ENCODE measurements at regions not wholly inside any gene's neighbourhood (a gene's known extent, or its start where the extent isn't known, plus 50 kb on each side); places are given as distances from the start of the nearest gene placed in this dataset.
A peak's percentile ranks its signal among the peaks of the same experiment; 100 is the strongest.

DNA sequence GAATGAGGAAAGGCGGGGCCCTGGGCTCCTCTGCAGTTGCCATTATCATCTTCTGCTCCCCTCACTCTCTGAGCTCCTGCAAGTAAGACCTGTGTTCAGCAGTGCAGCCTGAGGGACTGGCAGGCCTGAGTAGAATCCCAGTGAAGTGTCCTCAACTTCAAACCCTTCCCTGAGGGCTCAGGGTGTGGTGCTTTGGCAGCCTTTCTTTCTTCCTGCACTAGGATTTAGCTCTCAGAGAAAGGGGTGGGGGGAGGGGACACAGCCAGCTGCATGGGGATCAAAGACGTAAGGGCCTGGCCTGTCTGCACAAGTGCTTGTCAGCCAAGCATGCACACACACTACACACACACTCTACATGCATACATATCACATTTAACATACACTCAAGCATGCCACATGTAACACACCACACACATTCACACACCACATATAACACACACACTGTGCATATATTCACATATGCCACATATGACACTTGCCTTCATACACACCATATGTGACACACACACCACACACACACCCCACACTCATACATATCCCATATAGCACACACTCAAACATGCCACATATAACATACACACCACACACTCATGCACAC lies 223.4 kb upstream of the RPL34 start:
- no peaks in the 10 kb centered on the region for H3K9me3 ChIP-seq
- Mint-ChIP-seq H3K9me3 (ENCODE audit: unreplicated experiment) (no peaks in the 10 kb centered on the region), H3K4me1 (ENCODE audit: low read depth, unreplicated experiment) (no peaks in the 10 kb centered on the region), H3K27ac (ENCODE audit: unreplicated experiment) (no peak overlapping the region), H3K4me3 (ENCODE audit: unreplicated experiment) (no peak overlapping the region), H3K36me3 (ENCODE audit: insufficient read depth, unreplicated experiment) (no peaks in the 10 kb centered on the region), H3K27me3 (ENCODE audit: insufficient read depth, unreplicated experiment) (no peaks in the 10 kb centered on the region)
- H3K4me3 ChIP-seq (ENCODE audit: low read depth, low read length) = no peak overlapping the region
- intact Hi-C loops (cut with micrococcal nuclease; ENCODE audit: unreplicated experiment) = no loop called here
- ChIA-PET CTCF (no interaction called here), POLR2A (no interaction called here)
- H3K4me1 ChIP-seq = no peaks in the 10 kb centered on the region
- no peaks in the 10 kb centered on the region for H3K27me3 ChIP-seq (replicated peaks; ENCODE audit: control insufficient read depth, insufficient read depth, low read length)
- H3K36me3 ChIP-seq (ENCODE audit: control insufficient read depth, insufficient read depth, low read length) = no peaks in the 10 kb centered on the region
- DNase-seq = no peak
- TF ChIP-seq CTCF (IDR thresholded peaks at IDR 0.05; ENCODE audit: insufficient read depth in 1 of 2, low read depth in 1 of 2, low read length in 1 of 2, severe bottlenecking in 1 of 2, unreplicated experiment in 1 of 2) = no peak
- BruUV-seq (replicated peaks) = no TSS peak

- no peak overlapping the region for H3K4me3 Mint-ChIP-seq (ENCODE audit: unreplicated experiment)
- no peaks in the 10 kb centered on the region for H3K9me3 Mint-ChIP-seq (ENCODE audit: unreplicated experiment)
- BruUV-seq (replicated peaks) = no TSS peak
- CTCF ChIA-PET = no interaction called here
- H3K27me3 Mint-ChIP-seq (ENCODE audit: insufficient read depth, unreplicated experiment) = no peaks in the 10 kb centered on the region
- no peak overlapping the region for H3K4me3 ChIP-seq (ENCODE audit: low read depth, low read length)
- no peaks in the 10 kb centered on the region for H3K4me1 ChIP-seq
- H3K27ac Mint-ChIP-seq (ENCODE audit: unreplicated experiment) = no peak overlapping the region
- H3K4me1 Mint-ChIP-seq (ENCODE audit: low read depth, unreplicated experiment) = no peaks in the 10 kb centered on the region
- no peaks in the 10 kb centered on the region for H3K27me3 ChIP-seq (replicated peaks; ENCODE audit: control insufficient read depth, insufficient read depth, low read length)
- H3K9me3 ChIP-seq = no peaks in the 10 kb centered on the region
- TF ChIP-seq CTCF (IDR thresholded peaks at IDR 0.05; ENCODE audit: insufficient read depth in 1 of 2, low read depth in 1 of 2, low read length in 1 of 2, severe bottlenecking in 1 of 2, unreplicated experiment in 1 of 2) = no peak
- no peaks in the 10 kb centered on the region for H3K36me3 ChIP-seq (ENCODE audit: control insufficient read depth, insufficient read depth, low read length)
- POLR2A ChIA-PET = no interaction called here
- intact Hi-C loops (cut with micrococcal nuclease; ENCODE audit: unreplicated experiment) = loop anchor here (2.0 kb wide), 1 partner anchor 117 kb away; no protein-coding TSS in a partner anchor
- no peaks in the 10 kb centered on the region for H3K36me3 Mint-ChIP-seq (ENCODE audit: insufficient read depth, unreplicated experiment)
- DNase-seq = no peak
These were observed 224.6 kb upstream of the RPL34 start for GRCh38 chr4:108395786-108396185.

DNA sequence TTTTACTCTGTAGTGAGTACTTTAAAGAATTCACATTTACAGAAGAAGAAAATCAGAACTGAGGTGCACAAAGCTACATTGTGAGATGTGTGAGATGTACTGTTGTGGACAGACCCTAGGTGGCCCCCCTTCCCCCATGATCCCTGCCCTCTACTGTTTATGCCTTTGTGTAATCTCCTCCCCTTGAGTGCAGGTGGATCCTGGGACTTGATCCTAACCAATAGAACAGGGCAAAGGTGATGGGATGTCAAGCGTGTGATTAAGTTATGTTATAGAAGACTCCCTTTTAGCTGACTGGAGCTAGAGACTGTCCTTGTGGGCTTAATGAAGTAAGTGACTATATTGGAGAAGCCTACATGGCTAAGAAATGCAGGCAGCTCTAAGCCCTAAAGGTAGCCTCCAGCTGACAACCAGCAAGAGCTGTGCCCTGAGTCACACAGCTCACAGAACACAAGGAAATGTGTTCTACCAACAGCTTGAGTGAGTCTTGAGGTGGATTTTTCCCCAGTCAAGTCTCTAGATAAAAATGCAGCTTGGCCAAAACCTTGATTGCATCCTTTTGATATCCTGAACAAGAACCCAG lies 225.2 kb upstream of the LEF1 start:
- intact Hi-C loops (cut with micrococcal nuclease; ENCODE audit: unreplicated experiment) = loop anchor here (2.0 kb wide), 1 partner anchor 119 kb away; no protein-coding TSS in a partner anchor
- Mint-ChIP-seq H3K36me3 (ENCODE audit: insufficient read depth, unreplicated experiment) (no peaks in the 10 kb centered on the region), H3K9me3 (ENCODE audit: unreplicated experiment) (no peaks in the 10 kb centered on the region), H3K27me3 (ENCODE audit: insufficient read depth, unreplicated experiment) (no peaks in the 10 kb centered on the region), H3K4me3 (ENCODE audit: unreplicated experiment) (no peak overlapping the region), H3K27ac (ENCODE audit: unreplicated experiment) (no peak overlapping the region), H3K4me1 (ENCODE audit: low read depth, unreplicated experiment) (no peaks in the 10 kb centered on the region)
- no TSS peak for BruUV-seq (replicated peaks)
- no peaks in the 10 kb centered on the region for H3K36me3 ChIP-seq (ENCODE audit: control insufficient read depth, insufficient read depth, low read length)
- DNase-seq = peak in 1 of 2 experiments; percentile 8
- TF ChIP-seq CTCF (IDR thresholded peaks at IDR 0.05; ENCODE audit: insufficient read depth in 1 of 2, low read depth in 1 of 2, low read length in 1 of 2, severe bottlenecking in 1 of 2, unreplicated experiment in 1 of 2) = peak in 1 of 2 experiments; percentile 4
- POLR2A ChIA-PET = no interaction called here
- H3K27me3 ChIP-seq (replicated peaks; ENCODE audit: control insufficient read depth, insufficient read depth, low read length) = no peaks in the 10 kb centered on the region
- no peaks in the 10 kb centered on the region for H3K4me1 ChIP-seq
- CTCF ChIA-PET = no interaction called here
- no peaks in the 10 kb centered on the region for H3K9me3 ChIP-seq
- H3K4me3 ChIP-seq (ENCODE audit: low read depth, low read length) = no peak overlapping the region

All from Caco-2 (cell line).